Loucy (cell line): ENCODE measurements at regions not wholly inside any gene's neighbourhood (a gene's known extent, or its start where the extent isn't known, plus 50 kb on each side); places are given as distances from the start of the nearest gene placed in this dataset.

Experiments
- H2AFZ ChIP-seq: fragments of 200-600 bp; sonication (generic); 2 replicates; pipeline ENCODE4 v1.6.0; 2016; ENCODE audit warnings: antibody characterized with exemption, mild to moderate bottlenecking, low read length, moderate library complexity
- H3F3A ChIP-seq: fragments of 200-600 bp; 2 replicates; pipeline ENCODE4 v1.6.0; 2016; ENCODE audit warnings: antibody characterized with exemption, low read depth, mild to moderate bottlenecking
- H3K27me3 ChIP-seq: fragments of 200-600 bp; sonication (generic); 2 replicates; pipeline ENCODE4 v1.6.1; 2014; ENCODE audit warnings: low read length, mild to moderate bottlenecking; ENCODE audit not compliant: insufficient read depth, poor library complexity, severe bottlenecking
- H3K36me3 ChIP-seq: fragments of 200-600 bp; sonication (generic); 2 replicates; pipeline ENCODE4 v1.6.1; 2016; ENCODE audit warnings: low read length; ENCODE audit not compliant: insufficient read depth
- H3K4me1 ChIP-seq: fragments of 200-600 bp; sonication (generic); 2 replicates; pipeline ENCODE4 v1.5.1; 2014; ENCODE audit warnings: low read length, mild to moderate bottlenecking; ENCODE audit not compliant: insufficient read depth, poor library complexity, severe bottlenecking
- H3K4me2 ChIP-seq: fragments of 200-600 bp; sonication (generic); 2 replicates; pipeline ENCODE4 v1.6.0; 2014; ENCODE audit warnings: antibody characterized with exemption, low read length, low read depth, mild to moderate bottlenecking; ENCODE audit not compliant: poor library complexity, severe bottlenecking
- H3K4me3 ChIP-seq: fragments of 200-600 bp; sonication (generic); 2 replicates; pipeline ENCODE4 v1.5.1; 2014; ENCODE audit warnings: low read length, mild to moderate bottlenecking, mixed read lengths; ENCODE audit not compliant: poor library complexity, severe bottlenecking
- H3K79me2 ChIP-seq: fragments of 200-600 bp; sonication (generic); 2 replicates; pipeline ENCODE4 v1.6.1; 2014; ENCODE audit warnings: low read length; ENCODE audit not compliant: insufficient read depth
- H3K9ac ChIP-seq: fragments of 200-600 bp; sonication (generic); 2 replicates; pipeline ENCODE4 v1.6.0; 2014; ENCODE audit warnings: mild to moderate bottlenecking, low read depth, low read length, moderate library complexity; ENCODE audit not compliant: poor library complexity, severe bottlenecking
- H3K9me2 ChIP-seq: fragments of 200-600 bp; sonication (generic); replicated peaks from 2 replicates; pipeline ENCODE4 v1.6.1; 2016; ENCODE audit warnings: low read depth, low read length, mixed read lengths
- H3K9me3 ChIP-seq: fragments of 200-600 bp; sonication (generic); 2 replicates; pipeline ENCODE4 v1.6.1; 2014; ENCODE audit warnings: mild to moderate bottlenecking, antibody characterized with exemption, low read length, low read depth; ENCODE audit not compliant: insufficient read depth
- H4K20me1 ChIP-seq: fragments of 200-600 bp; sonication (generic); 2 replicates; pipeline ENCODE4 v1.6.0; 2014; ENCODE audit warnings: antibody characterized with exemption, low read length, mild to moderate bottlenecking; ENCODE audit not compliant: insufficient read depth, poor library complexity, severe bottlenecking
- EZH2phosphoT487 ChIP-seq: fragments of 200-600 bp; IDR thresholded peaks from 2 replicates; pipeline ENCODE4 v1.6.1; 2018; ENCODE audit warnings: antibody characterized with exemption, mild to moderate bottlenecking, moderate library complexity, borderline replicate concordance
- TF ChIP-seq, protein P1 (sequence below): fragments of 200-600 bp; sonication (generic); conservative IDR thresholded peaks from 2 replicates; pipeline ENCODE4 v1.5.1; 2014; ENCODE audit warnings: mild to moderate bottlenecking, antibody characterized with exemption, low read length

DNA sequence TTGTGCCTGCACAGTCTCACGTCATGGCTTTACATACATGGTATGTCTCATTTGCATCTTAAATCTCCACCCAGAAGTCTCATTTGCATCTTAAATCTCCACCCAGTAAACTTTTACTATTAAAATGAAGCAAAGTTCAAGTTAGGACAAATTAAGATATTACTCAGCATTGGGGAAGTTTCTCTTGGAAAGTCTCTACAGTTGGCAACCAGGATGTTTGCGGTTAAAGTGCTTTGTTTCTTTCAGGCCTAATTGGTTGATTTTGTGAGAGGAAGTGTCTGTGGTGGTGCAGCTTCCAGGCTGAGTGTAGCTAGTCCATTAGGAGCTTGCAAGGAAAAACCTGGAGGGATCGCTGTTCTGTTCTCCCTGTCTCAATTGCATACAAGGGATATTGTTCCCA lies 1373.3 kb upstream of the GOT2 start:
- Histone ChIP-seq H3K4me3 (no peak overlapping the region), H2AFZ (no peak overlapping the region), H3K27me3 (no peaks in the 10 kb centered on the region), H3K36me3 (no peaks in the 10 kb centered on the region), H3K4me2 (no peak overlapping the region), H3K9me3 (no peaks in the 10 kb centered on the region; the same call in 1 of the 2 replicates), H3K4me1 (no peaks in the 10 kb centered on the region), H3K9me2 (no peaks in the 10 kb centered on the region), H3K9ac (no peak overlapping the region), H4K20me1 (no peaks in the 10 kb centered on the region), H3K79me2 (no peaks in the 10 kb centered on the region), H3F3A (no peaks in the 10 kb centered on the region)
- TF ChIP-seq, protein P1, sequence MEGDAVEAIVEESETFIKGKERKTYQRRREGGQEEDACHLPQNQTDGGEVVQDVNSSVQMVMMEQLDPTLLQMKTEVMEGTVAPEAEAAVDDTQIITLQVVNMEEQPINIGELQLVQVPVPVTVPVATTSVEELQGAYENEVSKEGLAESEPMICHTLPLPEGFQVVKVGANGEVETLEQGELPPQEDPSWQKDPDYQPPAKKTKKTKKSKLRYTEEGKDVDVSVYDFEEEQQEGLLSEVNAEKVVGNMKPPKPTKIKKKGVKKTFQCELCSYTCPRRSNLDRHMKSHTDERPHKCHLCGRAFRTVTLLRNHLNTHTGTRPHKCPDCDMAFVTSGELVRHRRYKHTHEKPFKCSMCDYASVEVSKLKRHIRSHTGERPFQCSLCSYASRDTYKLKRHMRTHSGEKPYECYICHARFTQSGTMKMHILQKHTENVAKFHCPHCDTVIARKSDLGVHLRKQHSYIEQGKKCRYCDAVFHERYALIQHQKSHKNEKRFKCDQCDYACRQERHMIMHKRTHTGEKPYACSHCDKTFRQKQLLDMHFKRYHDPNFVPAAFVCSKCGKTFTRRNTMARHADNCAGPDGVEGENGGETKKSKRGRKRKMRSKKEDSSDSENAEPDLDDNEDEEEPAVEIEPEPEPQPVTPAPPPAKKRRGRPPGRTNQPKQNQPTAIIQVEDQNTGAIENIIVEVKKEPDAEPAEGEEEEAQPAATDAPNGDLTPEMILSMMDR: no peak
- TF ChIP-seq EZH2phosphoT487: no peak

DNA sequence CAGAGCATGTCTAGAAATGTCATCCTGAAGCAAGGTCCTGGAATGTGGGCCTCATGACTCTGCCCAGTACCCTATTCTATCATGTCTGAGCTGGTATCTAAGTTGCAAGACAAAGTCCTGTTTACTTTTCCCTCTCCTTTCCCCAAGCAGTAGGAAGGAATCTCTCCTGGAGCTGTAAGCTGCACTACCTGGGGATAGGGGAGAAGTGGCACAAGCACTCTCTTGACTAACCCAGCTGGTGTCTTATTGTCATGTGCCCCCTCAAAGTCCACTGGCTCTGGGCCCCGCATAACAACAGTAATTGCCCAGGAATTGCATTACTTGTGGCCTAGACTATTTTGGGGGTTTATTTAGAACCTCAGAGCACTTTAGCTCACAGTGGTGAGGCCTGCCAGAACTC lies 1366.3 kb upstream of the GOT2 start:
- H3K79me2 ChIP-seq: no peaks in the 10 kb centered on the region
- H3K36me3 ChIP-seq: no peaks in the 10 kb centered on the region
- H3K9ac ChIP-seq: no peak overlapping the region
- H3K4me3 ChIP-seq: no peak overlapping the region
- H3K27me3 ChIP-seq: no peaks in the 10 kb centered on the region
- no peaks in the 10 kb centered on the region for H3K9me2 ChIP-seq
- no peak overlapping the region for H3K4me2 ChIP-seq
- H4K20me1 ChIP-seq: no peaks in the 10 kb centered on the region
- TF ChIP-seq, protein P1: no peak
- no peak for TF ChIP-seq EZH2phosphoT487
- no peak overlapping the region for H2AFZ ChIP-seq
- H3F3A ChIP-seq: no peaks in the 10 kb centered on the region
- H3K9me3 ChIP-seq: no peaks in the 10 kb centered on the region
- H3K4me1 ChIP-seq: no peaks in the 10 kb centered on the region

DNA sequence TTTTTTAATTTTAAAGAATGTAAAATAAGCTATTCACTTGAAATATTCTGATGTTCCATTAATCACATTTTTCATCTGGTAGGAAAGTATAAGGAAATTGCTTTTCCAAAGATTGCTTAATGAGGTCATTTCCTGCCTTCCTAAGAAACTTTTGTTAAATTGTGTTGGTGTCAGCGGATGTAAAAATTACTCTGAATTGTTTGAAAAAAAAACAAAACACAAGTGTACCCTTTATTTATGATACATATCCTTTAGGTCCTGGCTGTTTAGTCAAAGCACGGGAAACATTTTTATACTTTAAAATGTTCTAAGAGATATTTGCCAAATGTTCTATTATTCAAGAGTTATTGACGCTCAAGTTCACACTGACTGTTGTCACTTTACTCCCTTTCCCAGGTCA lies 1357.4 kb upstream of the GOT2 start:
- Histone ChIP-seq H3K4me3 (no peak overlapping the region), H3K9me3 (no peaks in the 10 kb centered on the region; the same call in 1 of the 2 replicates), H3K9ac (no peak overlapping the region), H3K4me2 (no peak overlapping the region), H4K20me1 (no peaks in the 10 kb centered on the region), H2AFZ (no peak overlapping the region), H3K27me3 (no peaks in the 10 kb centered on the region), H3K4me1 (no peaks in the 10 kb centered on the region), H3K9me2 (no peaks in the 10 kb centered on the region), H3F3A (no peaks in the 10 kb centered on the region), H3K79me2 (no peaks in the 10 kb centered on the region), H3K36me3 (no peaks in the 10 kb centered on the region)
- TF ChIP-seq, protein P1: no peak
- TF ChIP-seq EZH2phosphoT487: no peak
